Left ventricle myocardium inferior (tissue), 1 donor: ENCODE measurements at regions not wholly inside any gene's neighbourhood (a gene's known extent, or its start where the extent isn't known, plus 50 kb on each side); places are given as distances from the start of the nearest gene placed in this dataset.

Source experiments
- DNase-seq: peaks from one replicate; pipeline ENCODE4 v3.0.0-alpha.2; 2020
- H3K27ac ChIP-seq: fragments of 200-600 bp; replicated peaks from 2 replicates; pipeline ENCODE4 v1.8.0; 2021
- H3K27me3 ChIP-seq: fragments of 200-600 bp; 2 replicates; pipeline ENCODE4 v1.8.0; 2021; ENCODE audit warnings: low read depth
- H3K36me3 ChIP-seq: fragments of 200-600 bp; 2 replicates; pipeline ENCODE4 v1.8.0; 2021
- H3K4me1 ChIP-seq: fragments of 200-600 bp; 2 replicates; pipeline ENCODE4 v1.8.0; 2021
- H3K4me3 ChIP-seq: fragments of 200-600 bp; 2 replicates; pipeline ENCODE4 v1.8.0; 2021; ENCODE audit warnings: mild to moderate bottlenecking, moderate library complexity
- H3K9me3 ChIP-seq: fragments of 200-600 bp; replicated peaks from 2 replicates; pipeline ENCODE4 v1.8.0; 2021
- CTCF ChIP-seq: fragments of 200-600 bp; IDR thresholded peaks from 2 replicates; pipeline ENCODE4 v1.8.0; 2021; ENCODE audit warnings: antibody characterized with exemption, mild to moderate bottlenecking, borderline replicate concordance
- intact Hi-C: fragments of 100-400 bp; cut with micrococcal nuclease; formaldehyde crosslinking; loops from one replicate; pipeline ENCODE4 v1.11.0; 2022
- donor health status: DM: no; HTN: yes; CAD: no; lungs with severe emphysema.

GRCh38 chr2:180359522-180360282 lies 352.6 kb upstream of the CWC22 start:
- no peak overlapping the region for H3K4me3 ChIP-seq
- TF ChIP-seq CTCF, result no peak
- no peaks in the 10 kb centered on the region for H3K27me3 ChIP-seq
- no peaks in the 10 kb centered on the region for H3K9me3 ChIP-seq
- no peaks in the 10 kb centered on the region for H3K36me3 ChIP-seq
- intact Hi-C loops, result no loop called here
- no peak overlapping the region for H3K27ac ChIP-seq
- no peaks in the 10 kb centered on the region for H3K4me1 ChIP-seq
- no peak for DNase-seq

GRCh38 chr2:180358458-180358857 lies 351.4 kb upstream of the CWC22 start:
- H3K36me3 ChIP-seq, result no peaks in the 10 kb centered on the region
- intact Hi-C loops, result no loop called here
- H3K9me3 ChIP-seq, result no peaks in the 10 kb centered on the region
- H3K4me3 ChIP-seq, result no peak overlapping the region
- H3K27me3 ChIP-seq, result no peaks in the 10 kb centered on the region
- no peak overlapping the region for H3K27ac ChIP-seq
- no peaks in the 10 kb centered on the region for H3K4me1 ChIP-seq
- no peak for DNase-seq
- no peak for TF ChIP-seq CTCF

- Histone ChIP-seq H3K27me3 (no peaks in the 10 kb centered on the region), H3K4me3 (no peak overlapping the region), H3K4me1 (no peaks in the 10 kb centered on the region), H3K27ac (no peak overlapping the region), H3K9me3 (no peaks in the 10 kb centered on the region), H3K36me3 (no peaks in the 10 kb centered on the region)
- no peak for DNase-seq
- no peak for TF ChIP-seq CTCF
- intact Hi-C loops, result no loop called here
Measured at GRCh38 chr2:180356676-180357075, 349.6 kb upstream of the CWC22 start.

GRCh38 chr2:180352620-180353019 lies 345.5 kb upstream of the CWC22 start:
- Histone ChIP-seq H3K4me1 (no peaks in the 10 kb centered on the region), H3K36me3 (no peaks in the 10 kb centered on the region), H3K9me3 (no peaks in the 10 kb centered on the region), H3K27me3 (no peaks in the 10 kb centered on the region), H3K4me3 (no peak overlapping the region), H3K27ac (no peak overlapping the region)
- TF ChIP-seq CTCF, result no peak
- intact Hi-C loops, result no loop called here
- DNase-seq, result no peak

- Histone ChIP-seq H3K4me3 (no peak overlapping the region), H3K27me3 (no peaks in the 10 kb centered on the region), H3K4me1 (no peaks in the 10 kb centered on the region), H3K36me3 (no peaks in the 10 kb centered on the region), H3K27ac (no peak overlapping the region), H3K9me3 (no peaks in the 10 kb centered on the region)
- intact Hi-C loops, result no loop called here
- no peak for DNase-seq
- TF ChIP-seq CTCF, result no peak
Measured at GRCh38 chr2:180349809-180350208, 342.7 kb upstream of the CWC22 start.
